ENCODE measurements at regions not wholly inside any gene's neighbourhood (a gene's known extent, or its start where the extent isn't known, plus 50 kb on each side); places are given as distances from the start of the nearest gene placed in this dataset.

DNA sequence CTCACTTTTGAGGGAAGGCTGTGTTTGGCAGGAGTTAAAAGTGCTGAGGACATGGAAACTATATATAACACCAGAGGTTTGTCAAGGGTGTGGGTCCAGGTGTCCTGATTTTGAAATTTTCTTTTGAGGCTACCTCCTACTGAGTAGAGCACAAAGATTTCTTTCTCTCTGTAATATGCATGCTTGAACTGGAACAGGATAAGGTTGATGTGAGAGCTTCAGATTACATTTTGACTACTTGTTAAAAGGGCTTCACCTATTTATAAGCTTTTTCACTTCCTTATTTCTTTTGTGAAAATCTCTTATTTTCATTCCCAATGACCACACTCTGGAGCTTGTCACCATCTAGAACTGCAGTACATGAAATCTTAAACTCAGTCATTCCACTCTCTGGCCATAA lies 59.8 kb upstream of the PLA2G4A start:
- no peak overlapping the region for H2BK5ac ChIP-seq (ENCODE audit: low read depth, low read length, poor library complexity, severe bottlenecking)
- no peak overlapping the region for H3K4me3 ChIP-seq (ENCODE audit: insufficient read depth, low read depth, low read length)
- no peaks in the 10 kb centered on the region; the same call in 1 of the 2 replicates for H3K9me1 ChIP-seq (ENCODE audit: insufficient read depth, low read length)
- H3K27me3 ChIP-seq (ENCODE audit: control insufficient read depth, insufficient read depth, low read length): peaks cover 11% of the 10 kb centered on the region; the same call in 1 of the 2 replicates
- no peaks in the 10 kb centered on the region for H3K4me1 ChIP-seq (ENCODE audit: control insufficient read depth, insufficient read depth, low read length)
- no peak overlapping the region for H3K56ac ChIP-seq (ENCODE audit: extremely low read depth, insufficient read depth, low read length)
- POLR2A ChIA-PET (ENCODE audit: unreplicated experiment): no interaction called here
- H4K8ac ChIP-seq (ENCODE audit: low read depth in 2 of 2, low read length in 2 of 2): no peak overlapping the region
- H2BK20ac ChIP-seq (ENCODE audit: low read depth, low read length): no peak overlapping the region
- H3K36me3 ChIP-seq (ENCODE audit: control insufficient read depth, insufficient read depth, low read length): no peaks in the 10 kb centered on the region
- H3K4me2 ChIP-seq (ENCODE audit: low read depth, low read length): no peak overlapping the region
- DNase-seq (no peak), ATAC-seq (ENCODE audit: low read depth) (no peak)
- H2AK5ac ChIP-seq (ENCODE audit: low read depth, low read length): no peak overlapping the region
- no peak overlapping the region for H3K27ac ChIP-seq (ENCODE audit: insufficient read depth, low read length)
- no peaks in the 10 kb centered on the region for H4K20me1 ChIP-seq (ENCODE audit: insufficient read depth, low read length)
- no peak overlapping the region for H3K14ac ChIP-seq (replicated peaks; ENCODE audit: low read depth, low read length)
- no peak overlapping the region for H3K4ac ChIP-seq (ENCODE audit: low read depth, low read length)
- no peaks in the 10 kb centered on the region for H3K9me3 ChIP-seq (ENCODE audit: control insufficient read depth, insufficient read depth, low read length)
- no TSS peak for BruUV-seq (replicated peaks)
- H2AFZ ChIP-seq (replicated peaks; ENCODE audit: low read length, poor library complexity): no peak overlapping the region
- dilution Hi-C loops (cut with HindIII; ENCODE audit: low sequenced_read_pairs, unreplicated experiment): no loop called here
- H4K5ac ChIP-seq (ENCODE audit: low read depth, low read length): no peak overlapping the region
- H3K79me1 ChIP-seq (ENCODE audit: low read depth in 1 of 2, low read length in 2 of 2): no peaks in the 10 kb centered on the region
- TF ChIP-seq POLR2A (IDR thresholded peaks at IDR 0.05; ENCODE audit: low read depth, low read length) (no peak), CHD1 (IDR thresholded peaks at IDR 0.05; ENCODE audit: low read depth, low read length) (no peak), MAFK (IDR thresholded peaks at IDR 0.05; ENCODE audit: low read depth, low read length) (no peak), NFE2L2 (IDR thresholded peaks at IDR 0.05; ENCODE audit: low read depth, low read length) (no peak), SMC3 (IDR thresholded peaks at IDR 0.05; ENCODE audit: low read depth, low read length) (no peak), RCOR1 (IDR thresholded peaks at IDR 0.05; ENCODE audit: insufficient replicate concordance, low read length) (no peak), RAD21 (IDR thresholded peaks at IDR 0.05; ENCODE audit: low read length) (no peak), FOS (IDR thresholded peaks at IDR 0.05; ENCODE audit: low read depth, low read length) (no peak), MXI1 (IDR thresholded peaks at IDR 0.05; ENCODE audit: borderline replicate concordance, low read depth, low read length) (no peak), BHLHE40 (IDR thresholded peaks at IDR 0.05; ENCODE audit: low read depth, low read length) (no peak), MAZ (IDR thresholded peaks at IDR 0.05; ENCODE audit: borderline replicate concordance, low read depth, low read length) (no peak), CEBPB (IDR thresholded peaks at IDR 0.05; ENCODE audit: low read depth, low read length) (no peak), RFX5 (IDR thresholded peaks at IDR 0.05; ENCODE audit: low read depth, low read length) (no peak)
- TF ChIP-seq, protein P1, sequence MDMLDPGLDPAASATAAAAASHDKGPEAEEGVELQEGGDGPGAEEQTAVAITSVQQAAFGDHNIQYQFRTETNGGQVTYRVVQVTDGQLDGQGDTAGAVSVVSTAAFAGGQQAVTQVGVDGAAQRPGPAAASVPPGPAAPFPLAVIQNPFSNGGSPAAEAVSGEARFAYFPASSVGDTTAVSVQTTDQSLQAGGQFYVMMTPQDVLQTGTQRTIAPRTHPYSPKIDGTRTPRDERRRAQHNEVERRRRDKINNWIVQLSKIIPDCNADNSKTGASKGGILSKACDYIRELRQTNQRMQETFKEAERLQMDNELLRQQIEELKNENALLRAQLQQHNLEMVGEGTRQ (IDR thresholded peaks at IDR 0.05; ENCODE audit: low read depth, low read length): no peak
- TF ChIP-seq, protein P2, sequence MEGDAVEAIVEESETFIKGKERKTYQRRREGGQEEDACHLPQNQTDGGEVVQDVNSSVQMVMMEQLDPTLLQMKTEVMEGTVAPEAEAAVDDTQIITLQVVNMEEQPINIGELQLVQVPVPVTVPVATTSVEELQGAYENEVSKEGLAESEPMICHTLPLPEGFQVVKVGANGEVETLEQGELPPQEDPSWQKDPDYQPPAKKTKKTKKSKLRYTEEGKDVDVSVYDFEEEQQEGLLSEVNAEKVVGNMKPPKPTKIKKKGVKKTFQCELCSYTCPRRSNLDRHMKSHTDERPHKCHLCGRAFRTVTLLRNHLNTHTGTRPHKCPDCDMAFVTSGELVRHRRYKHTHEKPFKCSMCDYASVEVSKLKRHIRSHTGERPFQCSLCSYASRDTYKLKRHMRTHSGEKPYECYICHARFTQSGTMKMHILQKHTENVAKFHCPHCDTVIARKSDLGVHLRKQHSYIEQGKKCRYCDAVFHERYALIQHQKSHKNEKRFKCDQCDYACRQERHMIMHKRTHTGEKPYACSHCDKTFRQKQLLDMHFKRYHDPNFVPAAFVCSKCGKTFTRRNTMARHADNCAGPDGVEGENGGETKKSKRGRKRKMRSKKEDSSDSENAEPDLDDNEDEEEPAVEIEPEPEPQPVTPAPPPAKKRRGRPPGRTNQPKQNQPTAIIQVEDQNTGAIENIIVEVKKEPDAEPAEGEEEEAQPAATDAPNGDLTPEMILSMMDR (conservative IDR thresholded peaks at IDR 0.05; ENCODE audit: low read depth, low read length): no peak
- TF ChIP-seq, protein P3, sequence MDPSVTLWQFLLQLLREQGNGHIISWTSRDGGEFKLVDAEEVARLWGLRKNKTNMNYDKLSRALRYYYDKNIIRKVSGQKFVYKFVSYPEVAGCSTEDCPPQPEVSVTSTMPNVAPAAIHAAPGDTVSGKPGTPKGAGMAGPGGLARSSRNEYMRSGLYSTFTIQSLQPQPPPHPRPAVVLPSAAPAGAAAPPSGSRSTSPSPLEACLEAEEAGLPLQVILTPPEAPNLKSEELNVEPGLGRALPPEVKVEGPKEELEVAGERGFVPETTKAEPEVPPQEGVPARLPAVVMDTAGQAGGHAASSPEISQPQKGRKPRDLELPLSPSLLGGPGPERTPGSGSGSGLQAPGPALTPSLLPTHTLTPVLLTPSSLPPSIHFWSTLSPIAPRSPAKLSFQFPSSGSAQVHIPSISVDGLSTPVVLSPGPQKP (IDR thresholded peaks at IDR 0.05; ENCODE audit: borderline replicate concordance, low read depth, low read length): no peak
- no peak overlapping the region for H2BK120ac ChIP-seq (ENCODE audit: low read depth, low read length)
- no peak overlapping the region for H3K9ac ChIP-seq (ENCODE audit: low read depth, low read length)
- CTCF ChIA-PET: interaction anchor here (0.6 kb wide), 1 partner anchor 20 kb away, joined by 3 read pairs; no protein-coding TSS in a partner anchor
- no peak overlapping the region for H4K91ac ChIP-seq (ENCODE audit: insufficient read depth, low read depth, low read length)
- intact Hi-C loops (cut with micrococcal nuclease): no loop called here
- H2AK9ac ChIP-seq (replicated peaks; ENCODE audit: low read depth, low read length, poor library complexity): no peak overlapping the region
- H3K18ac ChIP-seq (ENCODE audit: low read depth, low read length): no peak overlapping the region
- H3K23ac ChIP-seq (ENCODE audit: low read depth, low read length): no peak overlapping the region
- in situ Hi-C loops (cut with MboI; ENCODE audit: low sequenced_read_pairs): no loop called here
- H2BK15ac ChIP-seq (ENCODE audit: low read depth, low read length): no peak overlapping the region
